ENCODE measurements at regions not wholly inside any gene's neighbourhood (a gene's known extent, or its start where the extent isn't known, plus 50 kb on each side); places are given as distances from the start of the nearest gene placed in this dataset.
"Not testable (repeated sequence)": the region's sequence is repeated elsewhere in the genome, so short reads cannot be mapped to it uniquely, and the experiment has no call there.

DNA sequence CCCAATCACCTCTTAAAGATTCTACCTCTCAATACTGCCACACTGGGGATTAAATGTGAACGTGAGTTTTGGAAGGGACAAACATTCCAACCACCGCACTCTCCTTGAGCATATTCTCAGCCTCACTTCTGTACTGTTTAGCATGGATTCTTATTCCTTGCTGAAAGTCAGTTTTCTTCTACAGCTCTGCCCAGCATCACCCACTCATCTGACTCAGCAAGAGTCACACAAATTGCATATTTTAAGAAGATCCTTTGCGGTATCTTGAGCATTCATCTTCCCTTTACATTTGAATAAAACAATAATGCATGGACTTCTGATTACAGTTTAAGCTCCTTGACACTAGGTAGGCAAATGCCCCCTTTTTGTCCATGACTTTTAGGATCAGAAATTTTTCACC is 251.6 kb upstream of the MKLN1 start:
- TF ChIP-seq, protein P1, sequence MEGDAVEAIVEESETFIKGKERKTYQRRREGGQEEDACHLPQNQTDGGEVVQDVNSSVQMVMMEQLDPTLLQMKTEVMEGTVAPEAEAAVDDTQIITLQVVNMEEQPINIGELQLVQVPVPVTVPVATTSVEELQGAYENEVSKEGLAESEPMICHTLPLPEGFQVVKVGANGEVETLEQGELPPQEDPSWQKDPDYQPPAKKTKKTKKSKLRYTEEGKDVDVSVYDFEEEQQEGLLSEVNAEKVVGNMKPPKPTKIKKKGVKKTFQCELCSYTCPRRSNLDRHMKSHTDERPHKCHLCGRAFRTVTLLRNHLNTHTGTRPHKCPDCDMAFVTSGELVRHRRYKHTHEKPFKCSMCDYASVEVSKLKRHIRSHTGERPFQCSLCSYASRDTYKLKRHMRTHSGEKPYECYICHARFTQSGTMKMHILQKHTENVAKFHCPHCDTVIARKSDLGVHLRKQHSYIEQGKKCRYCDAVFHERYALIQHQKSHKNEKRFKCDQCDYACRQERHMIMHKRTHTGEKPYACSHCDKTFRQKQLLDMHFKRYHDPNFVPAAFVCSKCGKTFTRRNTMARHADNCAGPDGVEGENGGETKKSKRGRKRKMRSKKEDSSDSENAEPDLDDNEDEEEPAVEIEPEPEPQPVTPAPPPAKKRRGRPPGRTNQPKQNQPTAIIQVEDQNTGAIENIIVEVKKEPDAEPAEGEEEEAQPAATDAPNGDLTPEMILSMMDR (IDR thresholded peaks at IDR 0.05; ENCODE audit: borderline replicate concordance, insufficient read depth, low read depth, low read length): no peak

DNA sequence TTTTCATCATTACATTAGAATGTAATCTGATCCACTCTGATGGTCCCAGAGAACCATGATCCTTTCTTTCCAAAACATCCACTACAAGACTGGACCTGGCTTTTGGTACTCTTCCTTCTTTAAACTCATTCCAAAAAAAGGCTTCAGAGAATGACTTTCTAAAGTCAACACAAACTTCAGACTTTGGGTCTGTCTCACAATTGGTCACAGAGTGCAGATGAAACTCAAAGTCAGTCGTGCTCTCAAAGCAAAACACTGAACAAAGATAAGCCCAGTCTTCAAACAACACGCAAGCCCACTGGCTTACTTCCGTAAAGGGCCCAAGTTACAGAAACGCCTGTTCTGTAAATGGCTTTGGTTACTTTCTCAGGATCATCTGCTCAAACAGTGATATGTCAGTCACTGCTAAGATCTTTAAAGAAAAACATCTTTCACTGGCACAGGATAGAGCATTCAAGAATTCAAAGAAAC is 250.9 kb upstream of the MKLN1 start:
- TF ChIP-seq, protein P1 (IDR thresholded peaks at IDR 0.05; ENCODE audit: borderline replicate concordance, insufficient read depth, low read depth, low read length): no peak

More for the DNA sequence above, 251.6 kb upstream of the MKLN1 start:
- H3K4me3 ChIP-seq (ENCODE audit: low read depth, low read length): no peak overlapping the region

DNA sequence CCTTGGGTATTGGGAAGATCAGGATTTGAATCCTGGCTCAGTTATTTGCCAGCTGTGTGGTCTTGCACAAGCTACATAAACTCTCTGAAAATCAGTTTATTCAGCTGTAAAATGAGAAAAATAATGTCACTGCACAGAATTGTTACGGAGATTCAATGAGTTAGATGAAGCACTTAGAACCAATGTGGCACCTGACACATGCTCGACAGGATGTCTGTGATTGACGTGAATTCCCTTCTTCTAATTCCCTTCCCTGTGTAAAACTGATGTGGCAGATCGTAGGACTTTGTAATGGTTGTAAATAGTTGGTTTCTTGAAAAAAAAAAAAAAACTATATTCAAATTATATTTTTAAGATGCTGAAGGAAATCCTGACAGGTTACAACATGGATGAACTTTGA is 249.9 kb upstream of the MKLN1 start:
- TF ChIP-seq, protein P1 (IDR thresholded peaks at IDR 0.05; ENCODE audit: borderline replicate concordance, insufficient read depth, low read depth, low read length): no peak
- no peak overlapping the region for H3K4me3 ChIP-seq (ENCODE audit: low read depth, low read length)

More for the DNA sequence above, 250.9 kb upstream of the MKLN1 start:
- no peak overlapping the region for H3K4me3 ChIP-seq (ENCODE audit: low read depth, low read length)

DNA sequence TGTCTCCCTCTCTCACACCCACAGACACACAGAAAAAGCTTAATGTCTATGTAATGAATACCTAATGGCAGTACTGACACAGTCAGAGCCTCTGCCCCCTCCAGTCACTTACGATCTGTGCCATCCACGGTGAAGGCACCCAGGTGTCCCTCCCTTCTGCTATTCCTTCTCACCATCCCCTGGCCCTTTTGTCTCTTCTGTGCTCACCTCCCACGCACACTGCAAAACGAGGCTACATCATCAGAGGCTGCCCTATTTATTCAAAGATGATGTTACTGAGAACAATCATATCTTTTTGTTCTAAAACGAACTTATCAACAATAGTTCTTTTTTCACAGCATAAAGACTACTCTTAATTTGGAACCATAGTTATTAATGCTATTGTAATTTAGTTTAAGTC is 246.9 kb upstream of the MKLN1 start:
- TF ChIP-seq, protein P1 (IDR thresholded peaks at IDR 0.05; ENCODE audit: borderline replicate concordance, insufficient read depth, low read depth, low read length): no peak
- no peak overlapping the region for H3K4me3 ChIP-seq (ENCODE audit: low read depth, low read length)

DNA sequence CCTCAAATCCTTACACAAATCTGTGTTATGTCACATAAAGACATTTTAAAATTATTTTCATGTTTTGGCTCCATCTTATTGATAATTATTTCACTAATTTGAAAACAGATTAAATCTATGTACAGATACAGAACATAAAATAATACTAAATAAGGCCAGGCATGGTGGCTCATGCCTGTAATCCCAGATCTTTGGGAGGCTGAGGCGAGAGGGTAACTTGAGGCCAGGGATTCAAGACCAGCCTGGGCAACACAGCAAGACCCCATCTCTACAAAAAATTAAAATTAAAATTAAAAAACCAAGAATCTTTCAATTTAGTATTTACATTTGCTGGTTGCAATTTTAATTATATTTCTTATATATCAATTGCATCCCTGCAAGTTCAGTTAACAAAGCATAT is 246.4 kb upstream of the MKLN1 start:
- TF ChIP-seq, protein P1 (IDR thresholded peaks at IDR 0.05; ENCODE audit: borderline replicate concordance, insufficient read depth, low read depth, low read length): no peak
- no peak overlapping the region for H3K4me3 ChIP-seq (ENCODE audit: low read depth, low read length)

DNA sequence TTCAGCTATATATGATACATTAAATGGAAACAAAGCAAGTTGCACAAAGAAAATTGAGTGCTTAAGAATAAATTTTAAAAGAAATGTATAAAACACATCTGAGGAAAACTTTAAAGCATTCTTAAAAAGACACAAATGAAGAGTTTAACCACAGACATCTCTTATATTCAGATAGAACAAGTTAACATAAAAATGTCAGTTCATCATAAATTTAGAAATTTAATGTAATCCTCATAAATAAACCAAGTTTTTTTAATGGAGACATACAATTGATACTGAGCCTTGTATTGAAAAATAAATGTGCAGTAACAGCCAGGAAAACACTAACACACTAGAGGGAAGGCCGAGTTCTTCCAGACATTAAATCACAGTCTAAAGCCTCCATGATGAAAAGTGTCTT is 243.9 kb upstream of the MKLN1 start:
- no peak overlapping the region for H3K4me3 ChIP-seq (ENCODE audit: low read depth, low read length)

DNA sequence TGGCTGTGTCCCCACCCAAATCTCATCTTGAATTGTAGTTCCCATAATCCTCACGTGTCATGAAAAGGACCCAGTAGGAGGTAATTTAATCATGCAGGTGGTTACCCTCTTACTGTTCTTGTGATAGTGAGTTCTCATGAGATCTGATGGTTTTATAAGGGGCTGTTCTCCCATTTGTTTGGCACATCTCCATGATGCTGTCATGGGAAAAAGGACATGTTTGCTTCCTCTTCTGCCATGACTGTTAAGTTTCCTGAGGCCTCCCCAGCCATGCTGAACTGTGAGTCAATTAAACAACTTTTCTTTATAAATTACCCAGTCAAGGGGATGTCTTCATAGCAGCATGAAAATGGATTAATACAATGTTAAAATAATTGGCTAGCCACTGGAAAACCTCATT is 243.3 kb upstream of the MKLN1 start:
- H3K4me3 ChIP-seq (ENCODE audit: low read depth, low read length): not testable (repeated sequence)

More for the DNA sequence above, 243.9 kb upstream of the MKLN1 start:
- TF ChIP-seq, protein P1 (IDR thresholded peaks at IDR 0.05; ENCODE audit: borderline replicate concordance, insufficient read depth, low read depth, low read length): no peak
